ENCODE measurements at regions not wholly inside any gene's neighbourhood (a gene's known extent, or its start where the extent isn't known, plus 50 kb on each side); places are given as distances from the start of the nearest gene placed in this dataset.

DNA sequence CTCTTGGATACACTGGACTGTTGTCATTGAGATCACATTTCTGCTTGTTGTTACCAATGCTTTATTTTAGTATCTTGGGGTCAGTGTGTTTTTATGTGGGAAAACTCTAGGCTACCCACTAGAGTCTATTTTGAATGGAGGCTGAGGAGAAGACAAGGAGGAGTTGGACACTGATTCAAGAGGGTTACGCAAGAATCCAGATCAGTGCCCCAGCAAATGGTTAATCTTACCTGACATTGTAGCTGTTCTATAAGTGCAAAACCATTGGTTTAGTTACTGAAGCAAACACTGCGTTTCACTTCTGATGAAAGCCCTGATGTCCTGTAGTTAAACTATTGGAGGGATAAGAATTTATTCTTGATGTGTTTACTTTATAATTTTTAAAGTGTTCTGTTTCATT, 331.1 kb upstream of the NR3C2 start:
- no peak overlapping the region for H3K4me3 ChIP-seq (ENCODE audit: insufficient read depth, low read depth, low read length)
- H3K9me3 ChIP-seq (ENCODE audit: control insufficient read depth, low read length), result no peaks in the 10 kb centered on the region
- no peaks in the 10 kb centered on the region for H3K36me3 ChIP-seq (ENCODE audit: control insufficient read depth, insufficient read depth, low read length)
- 88 to 96% methylated on average over 2 of the region's 2 CpGs for WGBS, 2 experiments
- no peaks in the 10 kb centered on the region for H3K27me3 ChIP-seq (ENCODE audit: control insufficient read depth, insufficient read depth, low read length, poor library complexity, severe bottlenecking)
- H3K27ac ChIP-seq (ENCODE audit: insufficient read depth, low read depth, low read length, poor library complexity, severe bottlenecking), result no peak overlapping the region
- H3K4me1 ChIP-seq (ENCODE audit: control insufficient read depth, insufficient read depth, low read length), result no peaks in the 10 kb centered on the region

DNA sequence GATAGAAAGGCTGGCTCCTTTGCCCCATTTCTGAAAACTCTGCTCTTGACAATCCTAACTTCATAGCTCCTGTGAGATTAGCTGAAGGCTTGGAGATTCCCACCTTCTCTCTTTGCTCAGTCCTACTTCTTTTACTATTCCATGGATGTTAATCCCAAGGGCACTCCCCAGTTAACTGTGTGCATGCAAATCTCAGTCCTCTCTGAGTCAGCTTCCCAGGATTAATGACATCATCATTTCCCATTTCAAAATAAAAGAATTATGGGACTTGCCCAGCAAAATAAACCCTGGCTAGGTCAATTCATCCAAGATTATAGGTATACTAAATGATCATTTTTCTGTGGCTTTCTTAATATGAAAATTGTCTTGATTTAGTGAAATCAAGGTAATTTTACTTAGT, 328.6 kb upstream of the NR3C2 start:
- Histone ChIP-seq H3K9me3 (ENCODE audit: control insufficient read depth, low read length) (no peaks in the 10 kb centered on the region), H3K27me3 (ENCODE audit: control insufficient read depth, insufficient read depth, low read length, poor library complexity, severe bottlenecking) (no peaks in the 10 kb centered on the region), H3K27ac (ENCODE audit: insufficient read depth, low read depth, low read length, poor library complexity, severe bottlenecking) (no peak overlapping the region), H3K4me3 (ENCODE audit: insufficient read depth, low read depth, low read length) (no peak overlapping the region), H3K4me1 (ENCODE audit: control insufficient read depth, insufficient read depth, low read length) (no peaks in the 10 kb centered on the region), H3K36me3 (ENCODE audit: control insufficient read depth, insufficient read depth, low read length) (no peaks in the 10 kb centered on the region)

DNA sequence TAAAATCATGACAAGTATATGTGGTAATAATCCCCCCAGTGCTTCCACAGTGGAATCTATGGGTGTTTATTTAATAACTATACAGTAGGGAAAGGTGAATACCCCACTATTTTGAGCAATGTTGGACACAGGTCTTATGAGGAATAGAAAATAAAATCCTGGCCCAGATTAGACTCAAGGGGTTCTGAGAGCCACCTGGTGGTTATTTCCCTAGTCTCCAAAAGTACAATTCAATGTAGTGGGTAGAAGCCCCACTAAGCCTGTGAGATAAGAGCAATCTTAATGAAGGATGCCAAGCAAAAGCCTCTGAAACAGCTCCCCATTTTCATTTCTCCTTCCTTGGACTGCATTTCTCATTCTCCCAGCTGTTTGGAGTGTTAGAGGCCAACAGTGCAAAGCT, 328.2 kb upstream of the NR3C2 start:
- H3K9me3 ChIP-seq (ENCODE audit: control insufficient read depth, low read length), result no peaks in the 10 kb centered on the region
- H3K27ac ChIP-seq (ENCODE audit: insufficient read depth, low read depth, low read length, poor library complexity, severe bottlenecking), result no peak overlapping the region
- no peaks in the 10 kb centered on the region for H3K4me1 ChIP-seq (ENCODE audit: control insufficient read depth, insufficient read depth, low read length)
- H3K4me3 ChIP-seq (ENCODE audit: insufficient read depth, low read depth, low read length), result no peak overlapping the region
- H3K27me3 ChIP-seq (ENCODE audit: control insufficient read depth, insufficient read depth, low read length, poor library complexity, severe bottlenecking), result no peaks in the 10 kb centered on the region
- H3K36me3 ChIP-seq (ENCODE audit: control insufficient read depth, insufficient read depth, low read length), result no peaks in the 10 kb centered on the region

DNA sequence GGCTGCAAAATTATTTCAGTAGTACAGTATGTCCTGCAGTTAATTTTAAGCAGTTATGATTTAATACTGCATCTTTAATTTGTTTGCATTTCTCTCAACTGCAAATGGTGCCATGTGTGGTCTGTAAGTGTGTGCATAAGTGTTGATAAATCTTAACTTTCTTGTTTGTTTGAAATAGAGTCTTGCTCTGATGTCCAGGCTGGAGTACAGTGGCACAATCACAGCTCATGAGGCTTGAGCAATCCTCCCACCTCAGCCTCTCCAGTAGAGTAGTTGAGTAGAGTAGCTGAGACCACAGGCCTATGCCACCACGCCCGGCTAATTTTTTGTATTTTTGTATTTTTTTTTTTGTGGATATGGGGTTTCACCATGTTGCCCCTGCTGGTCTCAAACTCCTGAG, 322.5 kb upstream of the NR3C2 start:
- no peaks in the 10 kb centered on the region for H3K36me3 ChIP-seq (ENCODE audit: control insufficient read depth, insufficient read depth, low read length)
- 42 to 44% methylated on average over 2 of the region's 2 CpGs for WGBS, 2 experiments
- H3K4me3 ChIP-seq (ENCODE audit: insufficient read depth, low read depth, low read length), result no peak overlapping the region
- H3K9me3 ChIP-seq (ENCODE audit: control insufficient read depth, low read length), result no peaks in the 10 kb centered on the region
- H3K4me1 ChIP-seq (ENCODE audit: control insufficient read depth, insufficient read depth, low read length), result no peaks in the 10 kb centered on the region
- no peak overlapping the region for H3K27ac ChIP-seq (ENCODE audit: insufficient read depth, low read depth, low read length, poor library complexity, severe bottlenecking)
- H3K27me3 ChIP-seq (ENCODE audit: control insufficient read depth, insufficient read depth, low read length, poor library complexity, severe bottlenecking), result no peaks in the 10 kb centered on the region

DNA sequence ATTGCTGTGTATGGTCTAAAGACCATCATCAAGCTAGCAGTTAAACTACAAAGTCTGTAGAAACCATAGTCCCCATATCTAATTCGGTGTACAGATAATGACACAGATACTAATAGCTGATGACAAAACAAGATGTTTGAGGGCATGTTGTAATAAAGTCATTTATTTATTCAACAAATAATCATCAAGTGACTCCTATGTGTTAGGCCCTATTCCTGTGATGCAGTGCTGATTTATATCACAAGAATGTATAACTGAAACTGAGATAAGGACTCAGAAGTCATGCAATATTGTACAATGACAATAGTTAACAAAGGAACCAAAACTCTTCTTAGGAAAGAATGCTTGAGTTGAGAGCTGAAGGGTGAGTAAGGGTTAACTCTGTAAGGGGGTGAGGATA, 315.0 kb upstream of the NR3C2 start:
- Histone ChIP-seq H3K9me3 (ENCODE audit: control insufficient read depth, low read length) (no peaks in the 10 kb centered on the region), H3K4me3 (ENCODE audit: insufficient read depth, low read depth, low read length) (no peak overlapping the region), H3K27me3 (ENCODE audit: control insufficient read depth, insufficient read depth, low read length, poor library complexity, severe bottlenecking) (no peaks in the 10 kb centered on the region), H3K27ac (ENCODE audit: insufficient read depth, low read depth, low read length, poor library complexity, severe bottlenecking) (no peak overlapping the region), H3K4me1 (ENCODE audit: control insufficient read depth, insufficient read depth, low read length) (no peaks in the 10 kb centered on the region), H3K36me3 (ENCODE audit: control insufficient read depth, insufficient read depth, low read length) (no peaks in the 10 kb centered on the region)
- 83% methylated on average over 1 of the region's 1 CpG; no CpG with 5 or more reads in 1 of the 2 experiments for WGBS, 2 experiments

DNA sequence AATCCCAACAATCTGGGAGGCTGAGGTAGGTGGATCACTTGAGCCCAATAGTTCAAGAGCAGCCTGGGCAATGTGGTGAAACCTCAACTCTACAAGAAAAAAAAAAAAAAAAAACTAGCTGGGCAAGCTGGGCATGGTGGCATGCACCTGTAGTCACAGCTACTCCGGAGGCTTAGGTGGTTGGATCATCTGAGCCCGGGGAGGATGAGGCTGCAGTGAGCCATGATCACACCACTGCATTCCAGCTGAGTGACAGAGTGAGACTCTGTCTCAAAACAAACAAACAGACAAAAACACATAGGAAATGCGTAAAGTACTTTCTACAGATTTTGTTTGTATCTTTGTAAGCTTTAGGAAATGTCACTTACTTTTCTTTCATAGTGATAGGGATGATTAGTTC, 307.2 kb upstream of the NR3C2 start:
- Histone ChIP-seq H3K27me3 (ENCODE audit: control insufficient read depth, insufficient read depth, low read length, poor library complexity, severe bottlenecking) (no peaks in the 10 kb centered on the region), H3K9me3 (ENCODE audit: control insufficient read depth, low read length) (no peaks in the 10 kb centered on the region), H3K4me1 (ENCODE audit: control insufficient read depth, insufficient read depth, low read length) (no peaks in the 10 kb centered on the region), H3K4me3 (ENCODE audit: insufficient read depth, low read depth, low read length) (no peak overlapping the region), H3K27ac (ENCODE audit: insufficient read depth, low read depth, low read length, poor library complexity, severe bottlenecking) (no peak overlapping the region), H3K36me3 (ENCODE audit: control insufficient read depth, insufficient read depth, low read length) (no peaks in the 10 kb centered on the region)
- WGBS, 2 experiments, result 87 to 99% methylated on average over 3 of the region's 3 CpGs

DNA sequence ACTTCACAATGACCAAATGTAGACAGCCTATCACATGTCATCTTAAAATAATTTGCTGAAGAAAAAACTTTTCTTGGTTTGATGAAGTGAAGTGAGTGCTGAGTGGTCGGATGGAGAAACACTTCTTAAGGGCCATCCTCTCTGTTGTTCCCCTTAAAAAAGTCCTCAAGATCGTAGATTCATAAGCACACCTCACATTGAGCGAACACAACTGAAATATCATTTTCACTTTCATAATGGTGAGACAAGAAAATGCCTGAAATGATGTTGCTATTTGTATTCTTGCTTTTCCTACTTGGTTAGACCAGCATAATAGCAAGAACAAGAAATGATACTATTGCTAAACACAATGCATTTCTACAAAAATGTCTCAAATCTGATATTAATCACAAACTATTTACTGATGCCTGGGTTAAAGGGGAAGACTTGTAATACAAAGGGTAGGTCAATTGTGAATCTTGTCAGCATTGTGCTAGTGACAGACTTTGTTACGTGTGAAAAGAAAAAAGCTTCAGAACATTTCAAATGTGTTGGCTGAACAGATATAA, 305.6 kb upstream of the NR3C2 start:
- 76 to 82% methylated on average over 3 to 4 of the region's 4 CpGs for WGBS, 2 experiments
- H3K36me3 ChIP-seq (ENCODE audit: control insufficient read depth, insufficient read depth, low read length), result no peaks in the 10 kb centered on the region
- H3K9me3 ChIP-seq (ENCODE audit: control insufficient read depth, low read length), result no peaks in the 10 kb centered on the region

DNA sequence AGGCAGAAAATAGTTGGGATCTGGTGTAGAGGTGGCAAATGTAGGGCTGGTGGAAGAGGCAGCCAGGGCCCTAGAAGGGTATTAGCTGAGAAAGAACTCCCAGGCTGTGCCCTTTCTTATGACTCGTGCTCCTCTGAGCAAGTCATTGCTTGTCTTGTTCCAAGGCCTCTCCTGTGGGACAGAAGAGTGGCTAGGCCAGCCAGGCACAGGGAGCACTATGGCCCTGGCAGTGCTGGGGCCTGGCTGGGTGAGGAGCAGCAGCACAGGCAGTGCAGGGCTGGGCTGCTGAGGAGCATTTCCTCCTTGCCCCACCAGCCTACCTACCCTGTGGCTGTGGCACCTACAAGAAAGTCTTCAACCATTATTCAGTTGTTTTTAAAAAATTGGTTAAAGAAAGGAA, 298.5 kb upstream of the NR3C2 start:
- Histone ChIP-seq H3K4me3 (ENCODE audit: insufficient read depth, low read depth, low read length) (no peak overlapping the region), H3K9me3 (ENCODE audit: control insufficient read depth, low read length) (no peaks in the 10 kb centered on the region), H3K27ac (ENCODE audit: insufficient read depth, low read depth, low read length, poor library complexity, severe bottlenecking) (no peak overlapping the region), H3K36me3 (ENCODE audit: control insufficient read depth, insufficient read depth, low read length) (no peaks in the 10 kb centered on the region), H3K27me3 (ENCODE audit: control insufficient read depth, insufficient read depth, low read length, poor library complexity, severe bottlenecking) (no peaks in the 10 kb centered on the region), H3K4me1 (ENCODE audit: control insufficient read depth, insufficient read depth, low read length) (no peaks in the 10 kb centered on the region)
- 79 to 88% methylated on average over 1 of the region's 1 CpG for WGBS, 2 experiments

More for the DNA sequence above, 305.6 kb upstream of the NR3C2 start:
- H3K27ac ChIP-seq (ENCODE audit: insufficient read depth, low read depth, low read length, poor library complexity, severe bottlenecking), result no peak overlapping the region
- H3K4me1 ChIP-seq (ENCODE audit: control insufficient read depth, insufficient read depth, low read length), result no peaks in the 10 kb centered on the region
- H3K27me3 ChIP-seq (ENCODE audit: control insufficient read depth, insufficient read depth, low read length, poor library complexity, severe bottlenecking), result no peaks in the 10 kb centered on the region
- H3K4me3 ChIP-seq (ENCODE audit: insufficient read depth, low read depth, low read length), result no peak overlapping the region

DNA sequence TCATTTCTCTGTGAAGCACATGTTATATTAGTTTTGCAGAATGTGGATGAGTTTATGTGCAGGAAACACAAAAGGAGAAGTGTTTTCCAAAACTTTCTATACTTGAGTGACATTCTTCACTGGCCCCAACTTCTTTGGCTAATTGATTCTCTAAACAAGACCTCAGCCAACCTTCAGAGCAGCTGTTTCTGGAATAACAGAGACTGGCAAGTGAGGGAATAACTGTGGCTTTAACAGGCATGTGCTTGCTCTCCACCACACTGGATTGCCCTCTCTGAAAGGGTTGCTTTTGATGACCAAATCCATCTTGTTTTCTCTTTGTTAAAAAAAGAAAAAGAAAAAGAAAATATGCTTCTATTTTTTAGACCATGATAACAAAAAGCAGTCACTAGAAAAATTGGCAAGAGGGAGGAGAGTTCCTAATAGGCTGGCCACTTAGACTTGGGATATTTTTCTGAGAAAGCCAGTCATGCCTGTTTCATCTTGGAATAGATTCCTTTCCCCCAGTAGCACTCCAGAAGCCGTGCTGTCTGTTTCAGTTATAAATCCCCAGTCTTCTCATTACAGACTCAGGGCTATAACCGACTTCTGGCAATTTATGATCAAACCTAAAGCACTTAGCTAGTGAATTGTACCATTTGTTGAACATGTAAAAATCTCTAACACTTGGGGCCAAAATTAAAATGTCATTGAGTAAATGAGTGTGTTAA, 295.0 kb upstream of the NR3C2 start:
- Histone ChIP-seq H3K4me3 (ENCODE audit: insufficient read depth, low read depth, low read length) (no peak overlapping the region), H3K36me3 (ENCODE audit: control insufficient read depth, insufficient read depth, low read length) (no peaks in the 10 kb centered on the region), H3K27me3 (ENCODE audit: control insufficient read depth, insufficient read depth, low read length, poor library complexity, severe bottlenecking) (no peaks in the 10 kb centered on the region), H3K9me3 (ENCODE audit: control insufficient read depth, low read length) (no peaks in the 10 kb centered on the region), H3K27ac (ENCODE audit: insufficient read depth, low read depth, low read length, poor library complexity, severe bottlenecking) (no peak overlapping the region), H3K4me1 (ENCODE audit: control insufficient read depth, insufficient read depth, low read length) (no peaks in the 10 kb centered on the region)
- WGBS, 2 experiments, result 90 to 92% methylated on average over 1 to 2 of the region's 2 CpGs

DNA sequence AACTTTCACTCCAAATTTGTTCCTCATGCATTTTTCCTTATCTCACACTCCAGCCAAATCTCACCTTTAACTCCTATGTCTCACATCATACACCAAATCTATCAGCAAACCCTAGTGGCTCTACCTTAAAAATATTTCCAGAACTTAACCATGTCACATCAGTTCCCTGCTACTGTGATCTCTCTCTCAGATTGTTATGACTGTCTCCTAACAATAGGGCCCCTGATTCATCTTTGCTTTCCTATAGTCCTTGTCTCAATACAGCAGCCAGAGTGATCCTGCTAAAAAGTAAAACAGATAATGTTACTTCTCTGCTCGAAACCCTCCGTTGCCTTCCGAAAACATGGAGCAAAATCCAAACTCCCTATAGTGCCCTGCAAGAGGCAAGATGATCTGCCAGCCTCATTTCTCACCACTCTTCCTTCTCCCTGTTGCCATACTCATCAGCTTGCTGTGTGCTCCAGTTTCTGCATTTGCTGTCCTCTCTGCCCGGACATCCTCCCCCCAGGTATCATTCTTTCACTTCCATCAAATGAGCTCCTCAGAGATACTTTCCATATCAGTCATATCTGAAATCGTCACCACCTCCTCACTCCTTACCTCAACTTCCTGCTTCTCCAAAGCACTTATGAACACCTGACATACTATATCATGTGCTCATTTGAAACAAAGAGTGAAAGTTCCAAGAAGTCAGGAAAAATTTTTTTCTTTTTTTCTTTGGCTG, 293.4 kb upstream of the NR3C2 start:
- Histone ChIP-seq H3K27me3 (ENCODE audit: control insufficient read depth, insufficient read depth, low read length, poor library complexity, severe bottlenecking) (no peaks in the 10 kb centered on the region), H3K4me1 (ENCODE audit: control insufficient read depth, insufficient read depth, low read length) (no peaks in the 10 kb centered on the region), H3K36me3 (ENCODE audit: control insufficient read depth, insufficient read depth, low read length) (no peaks in the 10 kb centered on the region), H3K27ac (ENCODE audit: insufficient read depth, low read depth, low read length, poor library complexity, severe bottlenecking) (no peak overlapping the region), H3K9me3 (ENCODE audit: control insufficient read depth, low read length) (no peaks in the 10 kb centered on the region), H3K4me3 (ENCODE audit: insufficient read depth, low read depth, low read length) (no peak overlapping the region)
- WGBS, 2 experiments, result 94 to 95% methylated on average over 5 of the region's 5 CpGs

Data from ectodermal cell (in vitro differentiated cells).